ENCODE measurements at regions not wholly inside any gene's neighbourhood (a gene's known extent, or its start where the extent isn't known, plus 50 kb on each side); places are given as distances from the start of the nearest gene placed in this dataset.

GRCh38 chr2:145070703-145071102, 550.8 kb upstream of the ZEB2 start:
- no peak for TF ChIP-seq CTCF (IDR thresholded peaks at IDR 0.05)
- no peak for TF ChIP-seq SIN3A (IDR thresholded peaks at IDR 0.05; ENCODE audit: borderline replicate concordance, insufficient read depth, low read depth, low read length)
- no peak for TF ChIP-seq POLR2AphosphoS5 (IDR thresholded peaks at IDR 0.05; ENCODE audit: low read depth, low read length)
- TF ChIP-seq REST (IDR thresholded peaks at IDR 0.05; ENCODE audit: insufficient read depth in 1 of 2, low read depth in 2 of 2, low read length in 1 of 2) = no peak
- no peak for TF ChIP-seq TCF7L2 (IDR thresholded peaks at IDR 0.05; ENCODE audit: low read depth, low read length)
